Nephron progenitor cell (in vitro differentiated cells): ENCODE measurements at regions not wholly inside any gene's neighbourhood (a gene's known extent, or its start where the extent isn't known, plus 50 kb on each side); places are given as distances from the start of the nearest gene placed in this dataset.

ENCODE experiments used
- DNase-seq: peaks from one replicate; pipeline ENCODE4 v3.0.0; 2021
- H3K27ac Mint-ChIP-seq: 2 replicates; pipeline ENCODE4 v1.8.0; 2021; ENCODE audit warnings: mild to moderate bottlenecking, moderate library complexity, mixed read lengths
- H3K27me3 Mint-ChIP-seq: 2 replicates; pipeline ENCODE4 v1.8.0; 2021; ENCODE audit warnings: mild to moderate bottlenecking, low read depth, mixed read lengths; ENCODE audit not compliant: poor library complexity
- H3K36me3 Mint-ChIP-seq: 2 replicates; pipeline ENCODE4 v1.8.0; 2021; ENCODE audit warnings: low read depth, mixed read lengths
- H3K4me1 Mint-ChIP-seq: 2 replicates; pipeline ENCODE4 v1.8.0; 2021; ENCODE audit warnings: mixed read lengths
- H3K4me3 Mint-ChIP-seq: 2 replicates; pipeline ENCODE4 v1.8.0; 2021; ENCODE audit warnings: mild to moderate bottlenecking, moderate library complexity, mixed read lengths
- H3K9me3 Mint-ChIP-seq: 2 replicates; pipeline ENCODE4 v1.8.0; 2021; ENCODE audit warnings: mild to moderate bottlenecking, moderate library complexity, mixed read lengths
- CTCF ChIP-seq: fragments of 200-600 bp; sonication (generic); IDR thresholded peaks from 2 replicates; pipeline ENCODE4 v1.5.0; 2021; ENCODE audit warnings: antibody characterized with exemption

- Mint-ChIP-seq H3K4me3 (no peak overlapping the region), H3K27ac (peak overlapping the region; percentile 38), H3K4me1 (no peaks in the 10 kb centered on the region), H3K9me3 (no peaks in the 10 kb centered on the region), H3K27me3 (peaks cover 31% of the 10 kb centered on the region), H3K36me3 (no peaks in the 10 kb centered on the region)
- no peak for DNase-seq
- TF ChIP-seq CTCF: no peak
These were observed 176.8 kb downstream of the KCNS3 start for GRCh38 chr2:18055290-18055689.

GRCh38 chr2:18050001-18050400 is 171.5 kb downstream of the KCNS3 start:
- H3K4me3 Mint-ChIP-seq: no peak overlapping the region
- H3K27ac Mint-ChIP-seq: no peak overlapping the region
- TF ChIP-seq CTCF: no peak
- peaks cover 28% of the 10 kb centered on the region for H3K27me3 Mint-ChIP-seq
- DNase-seq: no peak
- H3K9me3 Mint-ChIP-seq: no peaks in the 10 kb centered on the region
- H3K36me3 Mint-ChIP-seq: no peaks in the 10 kb centered on the region
- no peaks in the 10 kb centered on the region for H3K4me1 Mint-ChIP-seq

- H3K9me3 Mint-ChIP-seq: no peaks in the 10 kb centered on the region
- H3K27me3 Mint-ChIP-seq: peaks cover 22% of the 10 kb centered on the region
- no peaks in the 10 kb centered on the region for H3K4me1 Mint-ChIP-seq
- no peak for DNase-seq
- TF ChIP-seq CTCF: no peak
- no peak overlapping the region for H3K27ac Mint-ChIP-seq
- H3K36me3 Mint-ChIP-seq: no peaks in the 10 kb centered on the region
- no peak overlapping the region for H3K4me3 Mint-ChIP-seq
These were observed 170.9 kb downstream of the KCNS3 start for GRCh38 chr2:18049325-18049724.

GRCh38 chr2:18047896-18048657 is 169.6 kb downstream of the KCNS3 start:
- Mint-ChIP-seq H3K4me1 (no peaks in the 10 kb centered on the region), H3K4me3 (no peak overlapping the region), H3K9me3 (no peaks in the 10 kb centered on the region), H3K36me3 (no peaks in the 10 kb centered on the region), H3K27ac (no peak overlapping the region), H3K27me3 (peaks cover 15% of the 10 kb centered on the region)
- no peak for DNase-seq
- TF ChIP-seq CTCF: no peak

- H3K27ac Mint-ChIP-seq: no peak overlapping the region
- no peaks in the 10 kb centered on the region for H3K4me1 Mint-ChIP-seq
- peaks cover 15% of the 10 kb centered on the region for H3K27me3 Mint-ChIP-seq
- no peaks in the 10 kb centered on the region for H3K9me3 Mint-ChIP-seq
- no peak for TF ChIP-seq CTCF
- no peak for DNase-seq
- H3K36me3 Mint-ChIP-seq: no peaks in the 10 kb centered on the region
- no peak overlapping the region for H3K4me3 Mint-ChIP-seq
These were observed 168.7 kb downstream of the KCNS3 start for GRCh38 chr2:18047213-18047611.

- Mint-ChIP-seq H3K4me3 (no peak overlapping the region), H3K27me3 (peaks cover 13% of the 10 kb centered on the region), H3K4me1 (no peaks in the 10 kb centered on the region), H3K9me3 (no peaks in the 10 kb centered on the region), H3K36me3 (no peaks in the 10 kb centered on the region), H3K27ac (no peak overlapping the region)
- TF ChIP-seq CTCF: no peak
- DNase-seq: no peak
These were observed 168.2 kb downstream of the KCNS3 start for GRCh38 chr2:18046558-18047212.
